Daoy (cell line): ENCODE measurements at regions not wholly inside any gene's neighbourhood (a gene's known extent, or its start where the extent isn't known, plus 50 kb on each side); places are given as distances from the start of the nearest gene placed in this dataset.
A peak's percentile ranks its signal among the peaks of the same experiment; 100 is the strongest.
"Not testable (repeated sequence)": the region's sequence is repeated elsewhere in the genome, so short reads cannot be mapped to it uniquely, and the experiment has no call there.

Experiments
- DNase-seq: peaks from one replicate; pipeline ENCODE4 v3.0.0-alpha.2; 2015; ENCODE audit warnings: low read depth

DNA sequence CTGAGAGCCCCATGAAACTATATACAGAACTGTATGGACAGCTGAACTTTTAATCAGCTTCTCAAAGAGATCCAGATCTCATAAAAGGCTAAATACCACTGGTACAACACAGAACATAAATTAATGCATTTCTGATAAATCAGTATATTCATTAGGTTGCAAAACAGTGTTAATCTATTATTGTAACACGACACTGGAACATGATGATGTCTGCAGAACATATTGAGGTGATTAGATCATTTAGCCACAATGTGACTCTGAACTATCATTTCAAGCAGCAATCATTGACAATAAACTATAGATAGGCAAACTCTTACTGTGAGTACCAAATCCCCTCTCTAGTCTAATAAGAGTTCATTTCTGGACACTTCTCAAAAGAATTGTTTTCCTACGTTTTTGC is 50.3 kb downstream of the GASK1B start:
- no peak for DNase-seq

DNA sequence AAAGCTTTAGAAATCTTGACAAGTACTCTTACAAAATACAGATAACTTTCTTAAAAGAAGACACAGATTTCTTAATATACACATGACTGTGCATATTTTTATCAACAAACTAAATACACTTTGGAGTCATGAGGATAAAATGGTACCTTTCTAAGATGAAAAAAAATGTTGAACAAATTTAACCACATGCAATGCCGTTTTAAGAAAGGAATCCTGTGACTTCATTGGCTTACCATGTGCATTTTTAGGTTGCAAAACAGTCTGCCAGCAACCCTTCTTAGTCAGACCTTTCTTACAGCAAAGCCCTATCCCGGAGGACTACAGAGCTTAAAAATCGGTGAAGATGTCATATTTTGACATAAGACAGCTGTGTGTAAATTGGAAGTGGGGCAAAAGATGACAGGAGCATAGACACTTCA is 51.7 kb downstream of the GASK1B start:
- peak; percentile 17 for DNase-seq

DNA sequence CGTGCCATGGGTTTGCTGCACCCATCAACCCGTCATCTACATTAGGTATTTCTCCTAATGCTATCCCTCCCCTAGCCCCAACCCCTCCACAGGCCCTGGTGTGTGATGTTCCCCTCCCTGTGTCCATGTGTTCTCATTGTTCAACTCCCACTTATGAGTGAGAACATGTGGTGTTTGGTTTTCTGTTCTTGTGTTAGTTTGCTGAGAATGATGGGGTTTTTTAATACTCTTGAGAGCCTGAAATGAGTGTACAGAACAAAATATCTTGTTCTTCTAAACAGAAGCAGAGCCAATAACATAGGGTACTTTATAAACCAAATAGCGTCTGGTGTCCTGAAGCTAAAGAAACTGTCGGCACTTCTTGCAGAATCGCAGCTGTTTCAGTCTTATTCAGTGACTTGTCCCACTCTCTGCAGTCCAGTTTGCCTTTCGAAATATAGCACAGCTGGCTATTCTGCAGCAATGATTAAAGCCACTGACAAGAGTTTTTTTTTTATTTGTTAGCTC is 52.1 kb downstream of the GASK1B start:
- not testable (repeated sequence) for DNase-seq

DNA sequence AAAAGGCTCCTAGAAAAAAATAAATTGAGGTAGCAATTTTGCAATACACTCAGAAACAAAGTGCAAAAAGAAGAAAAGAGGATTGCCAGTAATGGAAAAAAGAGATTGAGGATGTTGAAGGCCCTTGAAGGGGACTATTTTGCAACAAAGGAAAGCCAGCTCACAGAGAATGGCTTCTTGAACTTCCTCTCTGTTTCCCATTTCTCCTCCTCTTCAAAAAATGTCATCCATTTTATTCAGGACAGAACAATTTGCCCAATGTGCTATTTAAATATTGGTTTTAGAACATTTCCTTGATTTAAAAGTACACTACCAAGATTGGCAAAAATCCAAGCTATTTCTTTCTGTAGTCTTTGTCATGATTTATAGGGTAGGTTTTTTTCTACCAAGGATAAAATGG is 60.2 kb downstream of the GASK1B start:
- DNase-seq: no peak

DNA sequence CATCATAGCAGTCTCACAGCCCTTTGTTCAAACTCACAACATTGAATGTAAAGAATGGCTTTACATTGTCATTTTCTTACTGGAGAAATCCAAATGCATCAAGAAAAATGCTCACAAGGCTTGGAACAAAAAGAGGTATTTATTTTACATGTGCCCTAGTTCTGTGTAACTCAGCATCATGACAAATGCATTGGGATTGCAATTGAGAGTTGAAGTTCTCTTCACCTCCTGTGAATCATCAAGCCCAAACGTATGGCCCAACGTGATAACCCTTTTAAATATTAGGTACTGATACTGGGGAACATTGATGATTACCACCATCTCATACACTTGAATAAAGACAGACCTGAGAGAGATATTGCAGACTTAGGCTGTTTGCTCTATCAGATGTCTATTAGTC is 61.6 kb downstream of the GASK1B start:
- DNase-seq: no peak

DNA sequence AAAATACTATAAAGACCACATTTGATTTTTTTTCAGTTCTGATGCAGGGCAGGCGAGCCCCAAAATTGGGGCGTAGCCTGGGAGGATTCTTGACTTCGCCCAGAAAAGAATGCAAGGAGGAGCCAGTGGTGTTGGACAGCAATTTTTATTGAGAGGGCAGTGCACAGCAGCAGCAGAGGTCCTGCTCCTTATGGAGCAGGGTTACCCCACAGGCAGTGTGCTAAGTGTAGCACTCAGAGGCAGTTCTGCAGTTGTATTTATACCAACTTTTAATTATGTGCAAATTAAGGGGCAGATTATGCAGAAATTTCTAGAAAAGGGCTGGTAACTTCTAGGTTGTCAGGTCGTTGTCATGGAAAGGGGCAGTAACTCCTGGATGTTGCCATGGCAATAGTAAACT is 69.9 kb downstream of the GASK1B start:
- no peak for DNase-seq

DNA sequence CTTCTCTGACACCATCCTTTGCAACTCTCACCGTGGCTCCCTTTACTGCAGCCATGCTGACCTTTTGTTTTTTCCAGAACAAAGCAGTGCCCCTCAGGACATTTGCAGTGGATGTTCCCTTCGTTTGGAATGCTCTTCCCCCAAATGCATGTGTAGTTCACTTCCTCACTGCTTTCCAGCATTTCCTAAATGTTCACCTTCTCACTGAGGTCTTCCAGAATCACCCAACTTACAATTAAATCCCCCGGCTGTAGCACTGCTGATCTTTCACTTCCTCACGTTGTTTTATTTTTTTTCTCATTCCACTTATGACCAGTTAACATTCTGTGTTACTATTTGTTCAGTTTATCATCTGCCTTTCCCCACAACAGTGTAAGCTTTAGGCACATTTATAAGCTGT is 73.1 kb downstream of the GASK1B start:
- DNase-seq: no peak

DNA sequence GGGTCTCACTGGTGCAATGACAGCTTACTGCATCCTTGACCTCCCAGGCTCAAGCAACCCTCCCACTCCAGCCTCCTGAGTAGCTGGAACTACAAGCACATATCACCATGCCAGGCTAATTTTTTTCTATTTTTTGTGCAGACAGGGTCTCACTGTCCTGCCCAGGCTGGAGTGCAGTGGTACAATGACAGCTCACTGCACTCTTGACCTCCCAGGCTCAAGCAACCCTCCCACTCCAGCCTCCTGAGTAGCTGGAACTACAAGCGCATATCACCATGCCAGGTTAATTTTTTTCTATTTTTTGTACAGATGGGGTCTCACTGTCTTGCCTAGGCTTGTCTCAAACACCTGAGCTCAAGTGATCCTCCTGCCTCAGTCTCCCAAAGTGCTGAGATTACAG is 74.0 kb downstream of the GASK1B start:
- no peak for DNase-seq

DNA sequence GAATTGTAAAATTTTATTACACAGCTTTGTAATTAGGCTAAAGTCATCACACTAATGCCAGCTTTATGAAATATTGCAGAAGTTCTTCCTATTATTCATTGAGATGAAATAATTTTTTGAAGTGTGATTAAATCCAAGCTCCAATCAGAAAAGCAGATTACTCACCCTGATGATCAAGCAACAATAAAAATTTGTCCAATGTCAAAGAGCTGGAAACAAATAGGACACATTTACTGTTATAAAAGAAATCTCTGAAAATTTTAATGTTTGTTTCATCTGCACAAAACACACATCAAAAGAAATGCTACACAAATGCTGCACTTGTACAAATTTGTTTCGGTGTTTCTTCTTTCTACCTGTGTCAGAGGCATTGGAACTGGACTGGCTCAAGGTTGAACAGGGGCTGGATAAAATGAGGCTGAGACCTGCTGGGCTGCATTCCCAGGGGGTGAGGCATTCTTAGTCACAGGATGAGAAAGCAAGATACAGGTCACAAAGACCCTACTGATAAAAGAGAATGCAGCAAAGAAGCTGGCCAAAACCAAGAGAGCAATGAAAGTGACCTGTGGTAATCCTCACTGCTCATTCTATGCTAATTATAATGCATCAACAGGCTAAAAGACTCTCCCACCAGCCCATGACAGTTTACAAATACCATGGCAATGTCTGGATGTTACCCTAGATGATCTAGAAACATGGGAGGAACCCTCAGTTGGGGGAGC is 78.3 kb downstream of the GASK1B start:
- peak; percentile 71 for DNase-seq

DNA sequence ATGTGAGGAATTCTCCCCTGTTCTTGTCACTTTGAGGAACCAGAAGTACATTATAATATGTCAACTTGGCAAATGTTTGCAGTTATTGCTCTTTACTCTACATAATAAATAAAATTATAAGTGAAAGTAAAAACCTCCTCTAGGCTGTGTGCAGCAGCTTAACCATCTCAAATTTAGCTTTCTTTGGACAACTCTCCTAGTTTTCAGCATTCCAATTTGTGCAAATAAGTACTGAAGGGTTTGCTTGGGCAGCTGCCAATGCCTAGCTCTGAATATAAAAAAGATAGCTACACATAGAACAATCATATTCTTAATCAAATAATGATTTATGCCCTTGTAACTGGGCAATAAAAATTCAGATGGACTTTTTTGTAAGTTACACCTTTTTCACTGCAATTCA is 82.5 kb downstream of the GASK1B start:
- DNase-seq: no peak

DNA sequence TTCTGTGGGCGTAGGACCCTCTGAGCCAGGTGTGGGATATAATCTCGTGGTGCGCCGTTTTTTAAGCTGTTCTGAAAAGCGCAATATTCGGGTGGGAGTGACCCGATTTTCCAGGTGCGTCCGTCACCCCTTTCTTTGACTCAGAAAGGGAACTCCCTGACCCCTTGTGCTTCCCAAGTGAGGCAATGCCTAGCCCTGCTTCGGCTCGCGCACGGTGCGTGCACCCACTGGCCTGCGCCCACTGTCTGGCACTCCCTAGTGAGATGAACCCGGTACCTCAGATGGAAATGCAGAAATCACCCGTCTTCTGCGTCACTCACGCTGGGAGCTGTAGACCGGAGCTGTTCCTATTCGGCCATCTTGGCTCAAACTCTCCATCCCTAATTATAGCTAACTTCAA is 82.9 kb downstream of the GASK1B start:
- not testable (repeated sequence) for DNase-seq

DNA sequence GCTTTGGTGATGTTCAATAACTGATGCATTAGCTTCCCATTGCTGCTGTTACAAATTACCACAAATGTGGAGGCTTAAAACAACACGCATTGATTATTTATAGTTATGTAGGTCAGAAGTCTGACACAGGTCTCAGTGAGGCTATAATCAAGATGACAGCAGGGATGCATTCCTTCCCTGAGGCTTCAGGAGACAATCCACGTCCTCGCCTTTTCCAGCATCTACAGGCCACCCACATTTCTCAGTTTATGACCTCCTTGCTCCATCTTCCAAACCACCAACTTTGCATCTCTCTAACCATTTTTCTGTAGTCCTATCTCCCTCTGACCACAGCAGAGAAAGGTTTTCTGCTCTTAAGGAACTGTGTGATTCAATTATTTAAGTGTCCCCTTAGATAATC is 92.5 kb downstream of the GASK1B start:
- no peak for DNase-seq

DNA sequence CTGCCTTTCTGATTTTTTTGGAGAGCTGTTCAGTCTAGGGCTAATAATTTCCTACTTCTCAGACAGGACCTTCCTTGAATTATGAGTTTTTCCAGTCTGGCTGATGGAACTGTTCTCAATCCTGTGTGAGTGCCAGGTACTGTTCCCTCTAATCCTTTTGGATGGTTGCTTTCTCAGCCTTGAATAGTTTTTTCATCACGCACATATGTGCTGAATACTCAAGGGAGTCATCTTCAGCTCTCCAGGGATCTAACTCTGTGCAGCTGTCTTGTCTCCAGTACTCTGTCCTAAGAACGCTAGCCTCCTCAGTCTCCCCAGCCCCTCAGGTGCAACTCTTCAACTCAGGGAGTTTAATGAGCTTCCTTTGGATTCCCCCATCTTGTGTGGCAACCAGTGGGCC is 93.2 kb downstream of the GASK1B start:
- DNase-seq: no peak

DNA sequence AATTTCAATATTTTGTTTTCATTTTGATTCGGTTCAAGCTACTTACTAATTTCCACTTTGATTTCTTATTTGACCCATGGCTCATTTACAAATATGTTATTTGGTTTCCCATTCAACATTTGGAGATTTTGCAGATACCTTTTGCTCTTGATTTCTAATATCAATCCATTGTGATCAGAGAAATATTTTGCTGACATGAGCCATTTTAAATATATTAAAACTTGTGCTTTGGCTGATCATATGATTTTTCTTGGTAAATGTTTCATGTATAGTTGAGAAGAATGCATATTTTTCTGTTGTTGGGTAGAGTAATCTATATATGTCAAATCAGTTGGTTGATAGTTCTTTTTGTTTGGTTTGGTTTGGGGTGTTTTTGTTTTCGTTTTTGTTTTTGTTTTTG is 95.0 kb downstream of the GASK1B start:
- DNase-seq: no peak

DNA sequence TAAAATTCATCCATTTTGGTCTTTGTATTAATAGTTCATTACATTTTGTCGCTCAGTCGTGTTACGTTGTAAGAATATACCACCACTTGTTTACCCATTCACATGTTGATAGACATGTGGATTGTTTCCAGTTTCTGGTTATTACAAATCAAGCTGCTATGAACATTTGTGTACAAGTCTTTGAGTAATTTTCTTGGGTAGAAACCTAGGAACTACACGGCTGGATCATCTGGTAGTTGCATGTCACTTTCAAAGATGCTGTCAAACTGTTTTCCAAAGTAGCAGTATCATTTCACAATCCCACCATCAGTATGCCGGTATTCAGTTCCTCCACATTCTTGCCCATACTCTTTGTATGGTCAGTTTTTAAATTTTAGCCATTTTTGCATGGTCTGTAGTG is 98.0 kb downstream of the GASK1B start:
- no peak for DNase-seq

DNA sequence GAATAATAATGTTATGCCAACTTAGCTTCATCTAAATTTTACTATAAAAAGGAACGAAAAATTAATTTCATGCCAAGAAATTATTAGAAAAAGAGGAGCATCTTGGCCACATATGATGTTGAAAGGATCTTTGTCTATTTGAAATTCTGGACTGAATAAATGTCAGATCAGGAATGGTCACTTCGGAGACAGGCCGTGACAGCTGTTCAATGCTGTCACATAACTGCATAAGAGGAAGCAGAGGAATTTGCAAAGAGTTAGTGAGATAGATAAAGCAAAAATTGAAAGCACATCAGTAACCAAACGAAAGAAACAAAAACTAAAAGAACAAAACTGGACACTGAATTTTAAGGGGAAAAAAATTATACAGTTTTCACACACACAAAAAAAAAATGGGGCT is 100.9 kb downstream of the GASK1B start:
- DNase-seq: no peak

DNA sequence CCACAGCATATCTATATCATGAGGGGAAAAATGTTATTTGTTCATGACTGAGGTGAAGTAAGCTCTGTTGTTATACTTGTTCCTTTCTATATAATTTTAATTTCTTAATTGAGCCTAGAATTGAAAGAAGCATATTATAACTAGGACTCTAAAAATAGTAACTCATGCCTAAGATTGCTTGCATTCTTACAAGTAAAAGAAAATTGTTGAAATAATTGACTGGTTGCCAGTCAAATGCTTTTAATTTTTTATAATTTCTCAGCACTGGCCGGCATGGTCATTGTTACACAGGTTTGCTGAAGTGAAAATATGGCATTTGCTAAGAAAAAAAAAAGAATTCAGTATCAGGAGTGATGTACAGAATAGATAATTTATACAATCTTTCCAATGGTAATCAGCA is 104.8 kb downstream of the GASK1B start:
- no peak for DNase-seq

DNA sequence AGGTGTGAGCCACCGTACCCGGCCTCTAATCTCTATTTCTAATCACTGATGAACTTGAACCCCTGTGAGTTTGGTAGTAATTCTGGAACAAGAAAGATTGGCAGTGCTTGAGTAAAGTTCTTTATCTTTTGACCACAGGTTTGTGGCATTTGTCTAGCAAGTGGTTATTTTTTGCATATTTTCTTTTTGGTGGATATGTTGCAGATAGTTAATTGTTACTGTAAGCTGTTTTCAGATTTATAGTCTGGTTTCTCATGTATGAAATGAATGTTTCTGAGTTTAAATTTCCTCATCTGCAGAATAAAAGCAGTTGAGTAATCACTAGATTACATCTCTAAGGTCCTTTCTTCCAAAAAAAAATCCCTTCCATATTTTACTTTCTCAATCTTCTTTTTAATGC is 105.2 kb downstream of the GASK1B start:
- DNase-seq: no peak

DNA sequence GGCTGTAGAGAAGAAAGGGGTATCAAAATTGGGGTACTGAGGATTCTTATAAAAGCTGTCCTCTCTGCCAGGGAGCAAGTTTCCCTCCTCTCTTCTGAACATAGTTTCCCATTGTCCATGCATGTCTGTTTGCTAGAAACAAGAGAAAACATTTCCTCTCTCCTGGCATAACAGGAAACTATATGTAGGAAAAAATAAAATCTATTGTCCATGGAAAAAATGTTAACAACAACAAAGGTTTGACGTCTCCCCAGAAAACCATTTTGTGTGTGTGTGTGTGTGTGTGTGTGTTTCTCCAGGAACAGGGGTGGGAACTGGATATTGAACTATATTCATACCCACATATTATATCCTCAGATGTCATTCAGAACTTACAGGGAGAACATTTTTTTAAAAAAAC is 107.2 kb downstream of the GASK1B start:
- no peak for DNase-seq

DNA sequence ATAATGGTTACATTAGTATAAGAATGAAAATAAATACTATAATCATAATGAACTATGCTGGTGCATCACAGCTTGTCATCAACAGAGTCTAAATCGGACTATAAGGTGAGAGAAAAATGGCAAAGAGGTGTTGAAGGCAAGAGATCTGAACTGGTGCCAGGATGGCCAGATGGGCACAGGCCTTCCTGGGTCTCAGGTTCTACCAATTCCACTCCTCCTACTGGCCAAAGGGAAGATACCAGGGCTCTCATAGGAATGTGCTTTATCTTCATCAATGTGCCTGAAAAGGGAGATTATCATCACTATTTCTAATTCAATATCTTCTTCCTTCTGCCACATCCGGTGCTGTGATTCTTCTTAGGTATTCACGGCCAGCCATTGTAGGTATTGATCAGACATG is 107.6 kb downstream of the GASK1B start:
- peak; percentile 0 for DNase-seq

DNA sequence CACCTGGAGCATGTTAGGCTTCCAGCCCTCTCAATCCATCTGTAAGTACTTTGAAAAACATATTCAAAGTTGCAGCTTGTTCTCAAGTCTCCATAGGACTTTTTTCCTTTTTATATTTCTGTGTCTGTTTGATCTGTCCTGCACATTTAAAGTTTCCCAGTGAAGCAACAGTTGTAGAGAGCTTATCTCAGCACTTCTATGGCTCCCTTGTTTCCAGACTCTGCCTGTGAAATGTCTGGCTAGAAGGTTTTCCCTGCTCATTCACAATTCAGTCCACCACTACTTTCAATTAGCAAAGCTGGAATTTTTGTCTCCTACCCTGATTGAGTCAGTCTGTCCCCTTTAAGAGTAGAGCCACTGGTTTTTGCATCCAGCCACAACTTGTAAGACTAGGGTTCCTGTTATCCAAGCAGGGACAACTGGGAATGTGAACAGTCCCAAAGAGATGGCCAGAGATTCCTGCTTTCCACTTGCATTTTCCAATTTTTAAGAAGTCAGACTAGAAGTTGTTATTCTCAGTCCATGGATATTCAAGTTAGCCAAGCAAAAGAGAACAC is 116.1 kb downstream of the GASK1B start:
- no peak for DNase-seq

DNA sequence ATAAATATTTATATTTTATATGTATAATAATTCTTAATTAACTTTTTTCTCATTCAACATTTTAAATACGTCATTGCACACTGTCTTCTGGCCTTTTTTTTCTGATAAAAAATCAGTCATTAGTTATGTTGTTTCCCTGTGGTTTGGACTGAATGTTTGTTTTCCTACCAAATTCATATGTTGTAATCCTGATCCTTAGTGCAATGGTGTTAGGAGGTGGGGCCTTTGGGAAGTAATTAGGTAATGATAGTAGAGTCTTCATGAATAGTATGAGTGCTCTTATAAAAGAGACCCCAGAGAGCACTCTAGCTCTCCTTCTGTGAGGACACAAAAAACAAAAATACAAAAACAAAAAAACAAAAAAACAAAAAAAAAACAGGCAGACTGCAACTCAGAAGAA is 117.2 kb downstream of the GASK1B start:
- DNase-seq: no peak

DNA sequence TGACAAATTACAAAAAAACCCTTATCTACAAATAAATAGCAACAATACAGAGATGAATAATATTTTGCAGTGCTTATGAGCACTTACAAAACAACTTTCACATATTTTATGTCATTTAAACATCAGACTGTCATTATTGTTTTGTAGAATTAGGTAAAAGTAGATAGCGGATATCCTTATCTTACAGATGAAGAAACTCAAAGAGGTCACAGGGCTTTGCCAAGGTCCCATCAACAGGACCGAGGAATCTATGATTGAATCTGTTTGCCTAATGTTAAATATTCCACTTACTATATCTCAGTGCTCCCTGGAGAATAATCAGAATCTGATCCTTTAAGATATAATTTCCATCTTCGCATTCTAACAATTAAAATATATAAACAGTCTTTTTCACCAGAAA is 119.0 kb downstream of the GASK1B start:
- DNase-seq: no peak

DNA sequence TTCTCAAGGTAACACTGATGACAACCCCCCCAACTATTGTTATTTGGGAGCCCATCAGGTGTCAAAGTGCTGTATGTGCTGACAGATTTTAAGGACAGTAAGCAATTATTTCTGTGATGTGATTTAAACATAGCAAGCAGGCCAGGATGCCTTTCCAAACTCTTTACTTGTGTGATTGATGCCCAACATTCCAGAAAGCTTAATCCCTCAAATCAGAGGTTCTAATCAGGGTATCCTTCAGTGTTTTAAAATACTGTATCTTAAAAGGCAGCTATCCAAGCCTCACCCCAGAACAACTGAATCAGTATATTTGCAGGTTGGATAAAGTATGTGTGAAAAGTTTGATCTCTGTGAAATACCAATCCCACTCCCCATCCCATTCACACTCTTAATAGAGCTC is 119.7 kb downstream of the GASK1B start:
- DNase-seq: no peak
